Aorta (tissue), 5 donors: ENCODE measurements at regions not wholly inside any gene's neighbourhood (a gene's known extent, or its start where the extent isn't known, plus 50 kb on each side); places are given as distances from the start of the nearest gene placed in this dataset.
A peak's percentile ranks its signal among the peaks of the same experiment; 100 is the strongest.
"Not testable (repeated sequence)": the region's sequence is repeated elsewhere in the genome, so short reads cannot be mapped to it uniquely, and the experiment has no call there.

Source experiments
- ATAC-seq: fragments of 200-7000 bp; cut with Tn5 transposase; one replicate; pipeline ENCODE4 v1.9.1; 2022; ENCODE audit warnings: moderate library complexity; ENCODE audit not compliant: low FRiP score
- DNase-seq, 2 donors: peaks; one replicate each; pipeline ENCODE4 v3.0.0-alpha.2; 2020
- H3K27ac ChIP-seq, 2 donors: one replicate each; pipeline ENCODE4 v1.5.1; 2013; ENCODE audit warnings: low read length in 2 of 2, mild to moderate bottlenecking in 2 of 2, moderate library complexity in 2 of 2, control low read depth in 1 of 2, inconsistent platforms in 1 of 2, low read depth in 1 of 2
- H3K27me3 ChIP-seq, 2 donors: one replicate each; pipeline ENCODE4 v1.6.1; 2013; ENCODE audit warnings: control low read depth in 1 of 2, low read length in 1 of 2, mild to moderate bottlenecking in 1 of 2, moderate library complexity in 1 of 2; ENCODE audit not compliant: insufficient read depth in 2 of 2, control insufficient read depth in 1 of 2
- H3K36me3 ChIP-seq, 2 donors: one replicate each; pipeline ENCODE4 v1.6.1; 2013; ENCODE audit warnings: control low read depth in 1 of 2, low read length in 1 of 2, mild to moderate bottlenecking in 1 of 2; ENCODE audit not compliant: insufficient read depth in 2 of 2, control insufficient read depth in 1 of 2
- H3K4me1 ChIP-seq, 2 donors: one replicate each; pipeline ENCODE4 v1.6.1; 2013; ENCODE audit warnings: low read length in 2 of 2, control low read depth in 1 of 2, mild to moderate bottlenecking in 1 of 2, moderate library complexity in 1 of 2; ENCODE audit not compliant: insufficient read depth in 2 of 2, control insufficient read depth in 1 of 2
- H3K4me3 ChIP-seq, 2 donors: one replicate each; pipeline ENCODE4 v1.5.1; 2013; ENCODE audit warnings: low read length in 2 of 2, control low read depth in 1 of 2, mild to moderate bottlenecking in 1 of 2
- H3K9me3 ChIP-seq: one replicate; pipeline ENCODE4 v1.6.1; 2013; ENCODE audit warnings: mild to moderate bottlenecking, low read length; ENCODE audit not compliant: control insufficient read depth
- WGBS, 2 donors: extraction: QIAGEN DNeasy Blood & Tissue Kit; methylation state at CpG; one replicate each; pipeline ENCODE4 v1.1.7; 2013; 5-methylcytosine and 5-hydroxymethylcytosine counted together
- intact Hi-C, 2 donors: fragments of 100-400 bp; cut with DNase I; formaldehyde crosslinking; loops; one replicate each; pipeline versions ENCODE4 v1.14.2 to v1.15.0; 2022
- donor health status: healthy with polysubstance abuse.
- donor health status: Bipolar disorder and iron deficiency.
- donor health status: DM: no; HTN: no; CAD: no.
- donor health status: DM: no; HTN: no; CAD: no.
- donor health status: DM: yes; HTN: yes; CAD: no.

DNA sequence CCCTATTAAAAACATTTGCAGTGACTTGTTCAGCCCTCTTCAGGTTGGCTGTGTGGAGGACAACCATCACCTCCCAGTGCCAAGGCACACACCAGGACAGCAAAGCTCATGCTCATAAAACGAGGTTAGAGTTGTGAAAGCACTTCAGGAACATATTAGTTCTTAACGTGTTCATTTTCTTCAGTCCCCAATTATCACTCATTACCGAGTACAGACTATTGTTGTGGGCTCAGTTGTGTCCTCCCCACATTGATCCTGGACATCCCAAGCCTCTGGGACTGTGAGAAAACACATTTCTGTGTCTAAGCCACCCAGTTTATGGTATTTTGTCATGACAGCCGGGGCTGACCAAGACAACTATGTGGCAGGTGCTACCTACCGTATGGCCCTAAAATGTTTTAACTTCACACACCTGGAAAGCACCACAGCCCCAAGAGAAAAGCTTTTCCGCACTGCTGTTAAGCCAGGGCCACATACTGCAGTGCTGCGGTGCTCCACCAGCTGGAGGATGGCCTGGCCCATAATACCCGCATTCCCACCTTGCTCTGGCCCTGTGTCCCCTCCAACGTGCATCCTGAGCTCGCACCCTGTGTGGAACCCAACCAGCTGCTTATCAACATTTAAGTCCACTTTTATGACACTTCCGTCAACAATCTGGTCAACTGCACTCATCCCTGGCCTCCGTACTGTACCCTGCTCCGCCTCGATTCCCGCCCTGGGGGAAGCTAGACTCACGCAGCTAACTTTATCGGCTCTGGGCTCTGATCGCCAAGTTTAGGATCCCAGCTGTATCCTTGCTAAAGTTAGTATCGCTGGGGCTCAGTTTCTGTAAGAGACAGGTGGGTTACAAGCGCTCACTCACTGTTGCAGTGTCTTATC lies 160.6 kb downstream of the KLRB1 start:
- DNase-seq, H3K9me3 ChIP-seq, H3K27me3 ChIP-seq, H3K27ac ChIP-seq, intact Hi-C loops, H3K4me1 ChIP-seq, H3K36me3 ChIP-seq, H3K4me3 ChIP-seq: not testable (repeated sequence)
- peak; percentile 48 for ATAC-seq
- 26% methylated on average over 16 to 17 of the region's 20 CpGs for WGBS, 2 donors

DNA sequence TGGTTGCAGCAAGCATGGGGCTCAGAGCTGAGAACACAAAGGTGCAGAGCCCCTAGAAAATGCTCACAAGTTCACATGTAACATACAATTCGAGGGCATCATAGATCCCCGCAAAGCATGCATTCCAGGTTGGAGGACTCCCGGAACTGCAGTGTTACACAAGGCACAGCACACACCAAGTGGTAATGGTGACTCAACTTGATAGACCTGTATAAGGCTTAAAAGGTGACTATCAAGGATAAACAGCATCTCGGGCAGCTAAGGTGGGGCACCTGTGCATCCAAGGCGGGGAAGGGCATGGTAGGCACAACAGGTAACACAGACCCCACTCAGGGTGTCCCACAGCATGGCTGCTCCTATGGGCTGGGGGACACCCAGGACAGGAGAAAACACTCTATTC lies 167.3 kb downstream of the KLRB1 start:
- H3K36me3 ChIP-seq, H3K27ac ChIP-seq, H3K4me1 ChIP-seq, DNase-seq, intact Hi-C loops, H3K27me3 ChIP-seq, H3K9me3 ChIP-seq, ATAC-seq, H3K4me3 ChIP-seq: not testable (repeated sequence)
- WGBS, 2 donors = 82 to 90% methylated on average over 3 of the region's 5 CpGs

DNA sequence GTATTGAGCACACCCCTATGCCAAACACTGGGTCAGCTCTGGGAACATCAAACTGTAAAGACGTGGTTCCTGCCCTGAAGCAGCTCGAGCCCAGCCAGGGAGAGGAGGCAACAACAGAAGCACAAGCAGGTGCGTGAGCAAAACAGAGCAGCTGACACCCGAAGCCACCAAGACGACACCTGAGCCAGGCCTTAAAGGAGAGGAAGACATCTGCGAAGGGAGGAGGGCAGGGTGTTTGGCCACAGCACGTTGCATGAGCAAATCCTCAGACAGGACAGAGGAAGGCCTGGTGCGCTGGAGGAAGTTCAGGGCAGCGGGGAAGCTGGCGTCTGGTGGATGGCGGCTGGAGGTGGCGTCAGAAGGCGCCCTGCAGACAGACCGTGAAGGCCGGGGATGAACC lies 172.0 kb downstream of the KLRB1 start:
- H3K27me3 ChIP-seq, H3K36me3 ChIP-seq, H3K4me3 ChIP-seq, intact Hi-C loops, H3K27ac ChIP-seq, H3K4me1 ChIP-seq, H3K9me3 ChIP-seq, DNase-seq, ATAC-seq: not testable (repeated sequence)
- WGBS, 2 donors = 87 to 89% methylated on average over 6 to 8 of the region's 15 CpGs

DNA sequence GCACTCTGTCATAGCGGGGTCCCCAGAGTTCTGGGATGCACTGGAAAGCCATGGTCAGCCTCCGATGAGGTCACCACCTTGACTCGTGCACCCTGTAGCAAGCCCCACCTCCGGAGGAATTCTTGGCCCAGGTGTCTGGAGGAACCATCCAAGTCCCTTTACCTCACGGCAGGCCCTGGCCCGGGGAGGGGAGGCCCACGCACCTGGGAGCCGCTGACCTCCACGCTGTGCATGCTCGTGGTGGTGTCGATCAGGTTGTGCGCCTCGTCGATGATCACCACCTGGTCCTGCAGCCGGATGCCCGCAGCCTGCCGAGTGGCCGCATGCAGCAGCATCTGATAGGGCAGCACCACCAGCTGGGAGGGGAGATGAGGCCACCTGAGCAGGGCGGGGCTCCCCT lies 177.3 kb downstream of the KLRB1 start:
- ATAC-seq, H3K9me3 ChIP-seq, H3K4me1 ChIP-seq, H3K27ac ChIP-seq, intact Hi-C loops, H3K27me3 ChIP-seq, H3K36me3 ChIP-seq, H3K4me3 ChIP-seq: not testable (repeated sequence)
- 92 to 94% methylated on average over 5 to 17 of the region's 19 CpGs for WGBS, 2 donors
- peak in 1 of 2 donors; percentile 26 for DNase-seq

DNA sequence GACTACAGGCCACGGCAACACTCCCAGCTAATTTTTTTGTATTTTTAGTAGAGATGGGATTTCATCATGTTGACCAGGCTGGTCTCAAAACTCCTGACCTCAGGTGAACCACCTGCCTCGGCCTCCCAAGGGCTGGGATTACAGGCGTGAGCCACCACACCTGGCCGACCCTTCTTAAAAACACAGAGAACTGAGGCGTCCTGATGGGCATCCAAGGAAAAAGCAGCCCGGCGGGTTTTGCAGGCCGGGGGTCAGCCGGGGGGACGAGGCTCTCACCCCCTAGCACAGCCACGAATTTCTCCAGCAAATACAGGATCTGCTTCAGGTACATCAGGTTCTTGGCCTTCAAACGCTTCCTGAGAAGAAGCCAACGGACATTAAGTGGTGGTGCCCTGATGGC lies 178.9 kb downstream of the KLRB1 start:
- H3K4me3 ChIP-seq, H3K9me3 ChIP-seq, H3K36me3 ChIP-seq, H3K27me3 ChIP-seq, H3K27ac ChIP-seq, intact Hi-C loops, H3K4me1 ChIP-seq, ATAC-seq: not testable (repeated sequence)
- DNase-seq = peak in 1 of 2 donors; percentile 18
- 94 to 98% methylated on average over 11 to 12 of the region's 13 CpGs for WGBS, 2 donors

DNA sequence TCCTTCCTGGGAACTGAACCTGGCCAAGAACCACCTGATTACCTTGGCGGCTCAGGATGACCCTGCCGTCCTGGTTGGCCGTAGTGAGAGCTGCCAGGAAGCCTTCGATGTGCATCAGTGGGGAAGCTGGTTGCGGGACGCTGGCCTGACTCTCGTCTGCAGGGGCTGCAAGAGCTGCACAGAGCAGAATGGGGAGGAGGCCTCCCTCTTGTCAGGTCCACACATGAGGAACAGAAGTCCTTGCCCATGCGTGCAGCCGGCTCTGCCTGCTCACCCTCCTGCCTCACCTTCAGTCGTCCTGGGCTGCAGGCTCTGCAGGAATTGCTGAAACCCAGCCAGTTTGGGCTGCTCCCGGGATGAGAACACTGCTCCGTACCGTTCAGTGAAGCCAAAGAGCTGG lies 182.3 kb downstream of the KLRB1 start:
- H3K4me1 ChIP-seq, DNase-seq, H3K9me3 ChIP-seq, H3K27ac ChIP-seq, H3K27me3 ChIP-seq, ATAC-seq, H3K36me3 ChIP-seq, H3K4me3 ChIP-seq, intact Hi-C loops: not testable (repeated sequence)
- WGBS, 2 donors = 96 to 97% methylated on average over 6 to 10 of the region's 13 CpGs

DNA sequence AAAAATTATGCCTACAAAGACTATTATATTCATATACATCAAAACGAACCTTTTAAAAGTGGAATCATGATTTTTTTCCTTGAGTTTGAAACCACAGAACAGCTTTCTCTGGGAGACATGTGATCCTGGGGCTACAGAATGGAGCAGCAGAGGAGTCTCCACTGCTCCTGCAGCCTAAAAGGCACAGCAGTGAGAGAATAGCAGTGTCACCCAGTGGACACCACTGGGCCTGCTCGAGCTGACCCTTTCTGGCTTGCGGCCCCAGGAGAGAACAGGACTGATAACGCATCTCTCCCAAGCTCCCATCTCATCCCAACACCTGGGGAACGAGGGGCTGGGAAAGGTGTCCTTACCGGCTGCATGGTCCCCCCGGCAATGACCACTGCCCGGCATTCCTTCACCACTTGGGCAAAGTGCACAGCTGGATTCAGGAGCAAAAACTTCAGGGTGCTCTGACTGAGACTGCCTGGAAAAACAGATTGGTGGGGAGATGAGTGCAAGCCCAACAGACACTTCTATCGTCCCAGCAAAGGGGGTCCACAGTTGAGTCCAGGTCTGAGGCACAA lies 183.5 kb downstream of the KLRB1 start:
- H3K27me3 ChIP-seq, H3K4me1 ChIP-seq, H3K27ac ChIP-seq, H3K4me3 ChIP-seq, H3K9me3 ChIP-seq, H3K36me3 ChIP-seq, DNase-seq, ATAC-seq, intact Hi-C loops: not testable (repeated sequence)
- 87 to 95% methylated on average over 8 to 9 of the region's 9 CpGs for WGBS, 2 donors

DNA sequence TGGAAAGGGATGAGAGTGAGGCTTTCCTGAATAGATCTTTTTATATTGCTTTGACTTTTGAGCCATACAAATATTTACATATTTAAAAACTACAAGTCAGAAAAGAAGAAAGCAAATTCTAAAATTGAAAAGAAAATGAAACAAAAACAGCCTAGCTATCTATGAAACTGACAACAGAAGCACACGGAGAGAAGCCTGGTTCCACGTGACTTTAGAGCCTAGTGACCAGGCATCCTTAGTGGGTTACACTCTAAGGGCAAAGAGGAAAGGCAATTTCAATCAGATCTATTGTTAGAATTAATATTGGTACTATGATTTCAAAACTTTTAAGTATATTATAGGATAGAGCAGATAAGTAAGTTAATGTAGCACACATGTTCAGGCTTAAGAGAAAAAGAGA lies 185.0 kb downstream of the KLRB1 start:
- no CpG with 5 or more reads among the region's 2 CpGs for WGBS, 2 donors
- H3K4me3 ChIP-seq, ATAC-seq, H3K9me3 ChIP-seq, H3K27ac ChIP-seq, intact Hi-C loops, H3K27me3 ChIP-seq, H3K4me1 ChIP-seq, DNase-seq, H3K36me3 ChIP-seq: not testable (repeated sequence)

DNA sequence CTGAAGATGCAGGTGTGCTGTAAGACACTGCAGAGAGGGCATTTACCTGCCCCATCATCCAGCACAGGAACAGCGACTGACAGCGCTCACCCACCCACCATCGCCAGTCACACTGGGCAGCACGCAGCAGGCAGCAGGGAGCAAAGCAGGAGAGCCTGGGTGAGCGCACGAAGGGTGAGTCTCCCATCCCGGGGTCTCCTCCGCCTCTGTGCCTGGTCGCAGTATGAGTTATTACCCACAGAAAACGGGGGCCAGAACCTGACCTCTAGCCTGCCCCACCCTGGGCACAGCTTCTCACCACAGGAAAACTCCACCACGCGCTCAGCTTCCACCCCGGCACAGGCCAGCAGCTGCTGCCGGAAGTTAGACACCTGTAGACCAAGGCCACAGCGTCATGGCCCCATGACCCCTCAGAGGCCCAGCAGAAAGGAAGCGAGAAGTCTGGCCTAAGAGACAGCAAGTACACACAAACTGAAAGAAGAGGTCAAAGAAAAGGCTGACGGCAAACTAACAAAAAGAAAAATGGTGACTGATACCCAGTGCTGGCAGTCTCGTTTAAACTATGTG lies 186.1 kb downstream of the KLRB1 start:
- 88 to 99% methylated on average over 10 to 14 of the region's 18 CpGs for WGBS, 2 donors
- DNase-seq = peak in 1 of 2 donors; percentile 18
- H3K27me3 ChIP-seq, H3K36me3 ChIP-seq, ATAC-seq, intact Hi-C loops, H3K9me3 ChIP-seq, H3K4me1 ChIP-seq, H3K4me3 ChIP-seq, H3K27ac ChIP-seq: not testable (repeated sequence)
